Endothelial cell of hepatic sinusoid (primary cell): ENCODE measurements at regions not wholly inside any gene's neighbourhood (a gene's known extent, or its start where the extent isn't known, plus 50 kb on each side); places are given as distances from the start of the nearest gene placed in this dataset.

Experiments used
- in situ Hi-C: cut with HindIII; loops from 2 replicates; pipeline ENCODE4 v1.10.0; 2017; ENCODE audit warnings: low sequenced_read_pairs

- in situ Hi-C loops, result no loop called here
These were observed 274.9 kb downstream of the HAPSTR1 start for GRCh38 chr16:9366048-9366969.

GRCh38 chr16:9370061-9370491 is 278.6 kb downstream of the HAPSTR1 start:
- in situ Hi-C loops, result no loop called here

- in situ Hi-C loops, result no loop called here
These were observed 280.4 kb downstream of the HAPSTR1 start for GRCh38 chr16:9371713-9372448.

GRCh38 chr16:9372934-9373890 is 281.8 kb downstream of the HAPSTR1 start:
- in situ Hi-C loops, result no loop called here

GRCh38 chr16:9374061-9374460 is 282.6 kb downstream of the HAPSTR1 start:
- in situ Hi-C loops, result no loop called here

- in situ Hi-C loops, result no loop called here
These were observed 287.4 kb downstream of the HAPSTR1 start for GRCh38 chr16:9378876-9379275.

GRCh38 chr16:9380221-9380620 is 288.8 kb downstream of the HAPSTR1 start:
- in situ Hi-C loops, result no loop called here

GRCh38 chr16:9381399-9381798 is 290.0 kb downstream of the HAPSTR1 start:
- in situ Hi-C loops, result no loop called here

- in situ Hi-C loops, result no loop called here
These were observed 290.5 kb downstream of the HAPSTR1 start for GRCh38 chr16:9381905-9382304.

GRCh38 chr16:9383281-9383680 is 291.8 kb downstream of the HAPSTR1 start:
- in situ Hi-C loops, result no loop called here

- in situ Hi-C loops, result no loop called here
These were observed 292.7 kb downstream of the HAPSTR1 start for GRCh38 chr16:9384141-9384540.

GRCh38 chr16:9389543-9390207 is 298.2 kb downstream of the HAPSTR1 start:
- in situ Hi-C loops, result no loop called here

- in situ Hi-C loops, result no loop called here
These were observed 301.5 kb downstream of the HAPSTR1 start for GRCh38 chr16:9392956-9393355.

GRCh38 chr16:9393591-9393990 is 302.1 kb downstream of the HAPSTR1 start:
- in situ Hi-C loops, result no loop called here

- in situ Hi-C loops, result no loop called here
These were observed 304.5 kb downstream of the HAPSTR1 start for GRCh38 chr16:9395958-9396359.

- in situ Hi-C loops, result no loop called here
These were observed 308.1 kb downstream of the HAPSTR1 start for GRCh38 chr16:9399573-9399972.

GRCh38 chr16:9401173-9401572 is 309.7 kb downstream of the HAPSTR1 start:
- in situ Hi-C loops, result no loop called here

GRCh38 chr16:9402293-9402860 is 310.9 kb downstream of the HAPSTR1 start:
- in situ Hi-C loops, result no loop called here

GRCh38 chr16:9404811-9405210 is 313.4 kb downstream of the HAPSTR1 start:
- in situ Hi-C loops, result no loop called here
